Muscle of leg (tissue), 3 donors: ENCODE measurements at regions not wholly inside any gene's neighbourhood (a gene's known extent, or its start where the extent isn't known, plus 50 kb on each side); places are given as distances from the start of the nearest gene placed in this dataset.
"Not testable (repeated sequence)": the region's sequence is repeated elsewhere in the genome, so short reads cannot be mapped to it uniquely, and the experiment has no call there.

Experiments
- DNase-seq: peaks from one replicate; pipeline ENCODE4 v3.0.0; 2013
- H3K27ac ChIP-seq: one replicate; pipeline ENCODE4 v1.5.1; 2013; ENCODE audit warnings: mild to moderate bottlenecking, low read length, control low read depth
- H3K27me3 ChIP-seq: one replicate; pipeline ENCODE4 v1.6.1; 2013; ENCODE audit warnings: low read length; ENCODE audit not compliant: control insufficient read depth, insufficient read depth
- H3K36me3 ChIP-seq: one replicate; pipeline ENCODE4 v1.6.1; 2013; ENCODE audit warnings: low read length; ENCODE audit not compliant: control insufficient read depth, insufficient read depth
- H3K4me1 ChIP-seq: one replicate; pipeline ENCODE4 v1.6.1; 2013; ENCODE audit warnings: low read length; ENCODE audit not compliant: control insufficient read depth, insufficient read depth
- H3K4me3 ChIP-seq: one replicate; pipeline ENCODE4 v1.5.1; 2013; ENCODE audit warnings: low read length, control low read depth
- H3K9me3 ChIP-seq: replicated peaks from 2 replicates; pipeline ENCODE4 v1.6.1; 2013; ENCODE audit warnings: low read depth, low read length; ENCODE audit not compliant: control insufficient read depth
- WGBS: methylation state at CpG from one replicate; pipeline ENCODE4 v1.1.5; 2013; ENCODE audit warnings: missing lambda C conversion rate; ENCODE audit not compliant: insufficient coverage; 5-methylcytosine and 5-hydroxymethylcytosine counted together

GRCh38 chr3:82186017-82186416 lies 424.6 kb upstream of the GBE1 start:
- DNase-seq = peak; percentile 8
- H3K27ac ChIP-seq = no peak overlapping the region
- no peaks in the 10 kb centered on the region for H3K4me1 ChIP-seq
- H3K36me3 ChIP-seq = no peaks in the 10 kb centered on the region
- no peaks in the 10 kb centered on the region for H3K27me3 ChIP-seq
- whole genome bisulfite sequencing = 74% methylated on average over 6 of the region's 7 CpGs
- H3K4me3 ChIP-seq = no peak overlapping the region
- H3K9me3 ChIP-seq = no peaks in the 10 kb centered on the region

DNA sequence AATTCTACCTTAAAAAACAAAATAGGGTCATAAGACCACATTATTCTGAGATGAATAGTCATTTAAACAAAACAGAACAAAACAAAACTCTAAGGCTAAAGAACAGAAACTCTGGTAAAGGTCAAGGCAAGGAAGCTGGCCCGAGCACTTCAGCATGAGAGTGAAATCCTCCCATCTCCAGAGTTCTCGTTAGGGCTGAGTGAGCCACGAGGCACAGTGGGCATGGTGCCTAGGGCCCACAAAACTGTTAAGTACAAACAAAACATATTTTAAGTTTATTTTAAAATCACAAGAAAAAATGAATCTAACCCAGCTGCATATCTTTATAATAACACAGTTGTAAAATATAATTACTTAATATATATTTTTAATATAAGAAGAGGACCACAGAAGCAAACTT lies 417.8 kb upstream of the GBE1 start:
- no peaks in the 10 kb centered on the region for H3K27me3 ChIP-seq
- no peak overlapping the region for H3K4me3 ChIP-seq
- no peak for DNase-seq
- no CpG with 5 or more reads among the region's 3 CpGs for WGBS
- no peaks in the 10 kb centered on the region for H3K9me3 ChIP-seq
- H3K36me3 ChIP-seq = no peaks in the 10 kb centered on the region
- no peak overlapping the region for H3K27ac ChIP-seq
- no peaks in the 10 kb centered on the region for H3K4me1 ChIP-seq

GRCh38 chr3:82178291-82178690 lies 416.8 kb upstream of the GBE1 start:
- Histone ChIP-seq H3K4me1 (no peaks in the 10 kb centered on the region), H3K27ac (no peak overlapping the region), H3K4me3 (no peak overlapping the region), H3K36me3 (no peaks in the 10 kb centered on the region), H3K27me3 (no peaks in the 10 kb centered on the region), H3K9me3 (no peaks in the 10 kb centered on the region)
- DNase-seq = no peak
- WGBS = no CpG with 5 or more reads among the region's 3 CpGs

- no peaks in the 10 kb centered on the region for H3K27me3 ChIP-seq
- no peak overlapping the region for H3K27ac ChIP-seq
- DNase-seq = no peak
- no peaks in the 10 kb centered on the region for H3K4me1 ChIP-seq
- no peaks in the 10 kb centered on the region for H3K36me3 ChIP-seq
- H3K4me3 ChIP-seq = no peak overlapping the region
- H3K9me3 ChIP-seq = no peaks in the 10 kb centered on the region
These were observed 416.3 kb upstream of the GBE1 start for GRCh38 chr3:82177774-82178173.

DNA sequence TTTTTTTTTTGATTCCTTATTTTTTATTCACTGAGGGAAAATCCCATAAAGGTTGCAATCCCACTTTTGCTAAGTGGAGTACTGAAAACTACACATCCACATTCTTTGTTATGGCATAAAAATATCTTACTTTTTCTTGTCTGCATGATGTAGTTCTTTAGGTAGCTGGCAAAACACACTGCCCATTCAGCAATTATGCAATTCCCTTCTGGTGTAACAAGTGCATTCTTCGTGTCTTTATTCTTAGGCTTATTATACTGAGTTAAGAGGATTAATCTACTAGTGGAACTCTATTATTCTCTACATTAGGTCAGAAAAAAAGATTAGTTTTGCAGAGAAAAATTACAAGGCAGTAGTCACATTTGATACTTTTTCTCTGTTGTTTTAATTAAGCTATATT lies 403.8 kb upstream of the GBE1 start:
- no peaks in the 10 kb centered on the region for H3K27me3 ChIP-seq
- no peaks in the 10 kb centered on the region for H3K9me3 ChIP-seq
- no peaks in the 10 kb centered on the region for H3K36me3 ChIP-seq
- no peak overlapping the region for H3K27ac ChIP-seq
- no peak overlapping the region for H3K4me3 ChIP-seq
- no CpG with 5 or more reads among the region's 1 CpG for WGBS
- no peak for DNase-seq
- no peaks in the 10 kb centered on the region for H3K4me1 ChIP-seq

- Histone ChIP-seq H3K9me3 (no peaks in the 10 kb centered on the region), H3K4me1 (no peaks in the 10 kb centered on the region), H3K36me3 (no peaks in the 10 kb centered on the region), H3K27ac (no peak overlapping the region), H3K27me3 (no peaks in the 10 kb centered on the region), H3K4me3 (no peak overlapping the region)
- WGBS = no CpG with 5 or more reads among the region's 1 CpG
- no peak for DNase-seq
These were observed 402.6 kb upstream of the GBE1 start for GRCh38 chr3:82163907-82164520.

GRCh38 chr3:82157952-82158351 lies 396.5 kb upstream of the GBE1 start:
- Histone ChIP-seq H3K4me3 (no peak overlapping the region), H3K9me3 (no peaks in the 10 kb centered on the region), H3K36me3 (no peaks in the 10 kb centered on the region), H3K27ac (no peak overlapping the region), H3K4me1 (no peaks in the 10 kb centered on the region), H3K27me3 (no peaks in the 10 kb centered on the region)
- no peak for DNase-seq
- 96% methylated on average over 3 of the region's 5 CpGs for WGBS

DNA sequence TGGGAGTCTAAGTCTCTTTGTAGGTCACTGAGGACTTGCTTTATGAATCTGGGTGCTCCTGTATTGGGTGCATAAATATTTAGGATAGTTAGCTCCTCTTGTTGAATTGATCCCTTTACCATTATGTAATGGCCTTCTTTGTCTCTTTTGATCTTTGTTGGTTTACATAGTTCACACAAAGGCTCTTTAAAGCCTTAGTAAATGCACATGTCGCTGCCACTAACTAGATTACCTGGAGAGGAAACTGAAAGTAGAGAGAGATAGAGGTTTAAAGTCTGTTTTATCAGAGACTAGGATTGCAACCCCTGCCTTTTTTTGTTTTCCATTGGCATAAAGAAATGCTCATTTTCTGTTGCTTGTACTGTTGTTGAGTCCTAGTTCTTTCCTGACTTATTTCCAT lies 392.4 kb upstream of the GBE1 start:
- not testable (repeated sequence) for H3K27ac ChIP-seq
- whole genome bisulfite sequencing = no CpG with 5 or more reads among the region's 1 CpG

GRCh38 chr3:82145742-82146141 lies 384.3 kb upstream of the GBE1 start:
- no peak for DNase-seq
- Histone ChIP-seq H3K4me1 (no peaks in the 10 kb centered on the region), H3K4me3 (no peak overlapping the region), H3K27ac (no peak overlapping the region), H3K27me3 (no peaks in the 10 kb centered on the region), H3K9me3 (no peaks in the 10 kb centered on the region), H3K36me3 (no peaks in the 10 kb centered on the region)
- WGBS = 100% methylated on average over 2 of the region's 2 CpGs

More for the DNA sequence above, 392.4 kb upstream of the GBE1 start:
- not testable (repeated sequence) for H3K4me3 ChIP-seq, H3K9me3 ChIP-seq, H3K36me3 ChIP-seq, H3K27me3 ChIP-seq, H3K4me1 ChIP-seq, DNase-seq

- Histone ChIP-seq H3K36me3 (no peaks in the 10 kb centered on the region), H3K4me3 (no peak overlapping the region), H3K9me3 (no peaks in the 10 kb centered on the region), H3K4me1 (no peaks in the 10 kb centered on the region), H3K27ac (no peak overlapping the region), H3K27me3 (no peaks in the 10 kb centered on the region)
- DNase-seq = no peak
- no CpG with 5 or more reads among the region's 3 CpGs for WGBS
These were observed 383.4 kb upstream of the GBE1 start for GRCh38 chr3:82144811-82145210.
